ENCODE measurements at regions not wholly inside any gene's neighbourhood (a gene's known extent, or its start where the extent isn't known, plus 50 kb on each side); places are given as distances from the start of the nearest gene placed in this dataset.

GRCh38 chr9:87008667-87009066 lies 61.4 kb upstream of the GAS1 start:
- H3K4me3 ChIP-seq (ENCODE audit: low read depth, low read length) = no peak overlapping the region
- no peak for TF ChIP-seq CTCF (IDR thresholded peaks at IDR 0.05; ENCODE audit: insufficient read depth, low read length, severe bottlenecking)
- peak; percentile 72 for FAIRE-seq
- peaks cover 1% of the 10 kb centered on the region for H3K27me3 ChIP-seq (ENCODE audit: control insufficient read depth, insufficient read depth, low read length)
- DNase-seq (ENCODE audit: low read depth) = no peak
- H3K36me3 ChIP-seq (ENCODE audit: control insufficient read depth, insufficient read depth, low read length) = no peaks in the 10 kb centered on the region

GRCh38 chr9:87010626-87011025 lies 63.3 kb upstream of the GAS1 start:
- no peak for DNase-seq (ENCODE audit: low read depth)
- no peak for TF ChIP-seq CTCF (IDR thresholded peaks at IDR 0.05; ENCODE audit: insufficient read depth, low read length, severe bottlenecking)
- FAIRE-seq = no peak
- Histone ChIP-seq H3K36me3 (ENCODE audit: control insufficient read depth, insufficient read depth, low read length) (no peaks in the 10 kb centered on the region), H3K4me3 (ENCODE audit: low read depth, low read length) (no peak overlapping the region), H3K27me3 (ENCODE audit: control insufficient read depth, insufficient read depth, low read length) (peaks cover 1% of the 10 kb centered on the region)

GRCh38 chr9:87011551-87011950 lies 64.2 kb upstream of the GAS1 start:
- DNase-seq (ENCODE audit: low read depth) (no peak), FAIRE-seq (no peak)
- Histone ChIP-seq H3K27me3 (ENCODE audit: control insufficient read depth, insufficient read depth, low read length) (peaks cover 1% of the 10 kb centered on the region), H3K4me3 (ENCODE audit: low read depth, low read length) (no peak overlapping the region), H3K36me3 (ENCODE audit: control insufficient read depth, insufficient read depth, low read length) (no peaks in the 10 kb centered on the region)
- TF ChIP-seq CTCF (IDR thresholded peaks at IDR 0.05; ENCODE audit: insufficient read depth, low read length, severe bottlenecking) = no peak

GRCh38 chr9:87013490-87013889 lies 66.2 kb upstream of the GAS1 start:
- H3K4me3 ChIP-seq (ENCODE audit: low read depth, low read length) = no peak overlapping the region
- DNase-seq (ENCODE audit: low read depth) (no peak), FAIRE-seq (no peak)
- H3K27me3 ChIP-seq (ENCODE audit: control insufficient read depth, insufficient read depth, low read length) = peaks cover 1% of the 10 kb centered on the region
- H3K36me3 ChIP-seq (ENCODE audit: control insufficient read depth, insufficient read depth, low read length) = no peaks in the 10 kb centered on the region
- TF ChIP-seq CTCF (IDR thresholded peaks at IDR 0.05; ENCODE audit: insufficient read depth, low read length, severe bottlenecking) = no peak

GRCh38 chr9:87014436-87014835 lies 67.1 kb upstream of the GAS1 start:
- FAIRE-seq (no peak), DNase-seq (ENCODE audit: low read depth) (no peak)
- TF ChIP-seq CTCF (IDR thresholded peaks at IDR 0.05; ENCODE audit: insufficient read depth, low read length, severe bottlenecking) = no peak
- Histone ChIP-seq H3K4me3 (ENCODE audit: low read depth, low read length) (no peak overlapping the region), H3K36me3 (ENCODE audit: control insufficient read depth, insufficient read depth, low read length) (no peaks in the 10 kb centered on the region), H3K27me3 (ENCODE audit: control insufficient read depth, insufficient read depth, low read length) (peaks cover 1% of the 10 kb centered on the region)

GRCh38 chr9:87016681-87017080 lies 69.4 kb upstream of the GAS1 start:
- Histone ChIP-seq H3K27me3 (ENCODE audit: control insufficient read depth, insufficient read depth, low read length) (peaks cover 1% of the 10 kb centered on the region), H3K4me3 (ENCODE audit: low read depth, low read length) (no peak overlapping the region), H3K36me3 (ENCODE audit: control insufficient read depth, insufficient read depth, low read length) (no peaks in the 10 kb centered on the region)
- FAIRE-seq (no peak), DNase-seq (ENCODE audit: low read depth) (no peak)
- no peak for TF ChIP-seq CTCF (IDR thresholded peaks at IDR 0.05; ENCODE audit: insufficient read depth, low read length, severe bottlenecking)
